ENCODE measurements at regions not wholly inside any gene's neighbourhood (a gene's known extent, or its start where the extent isn't known, plus 50 kb on each side); places are given as distances from the start of the nearest gene placed in this dataset.

GRCh38 chr20:52915564-52915963 lies 56.6 kb upstream of the TSHZ2 start:
- Histone ChIP-seq H3K4me1 (ENCODE audit: control insufficient read depth, insufficient read depth, low read length) (no peaks in the 10 kb centered on the region), H3K9me3 (ENCODE audit: control insufficient read depth, insufficient read depth, low read depth, low read length) (no peaks in the 10 kb centered on the region), H3K27ac (ENCODE audit: low read length) (no peak overlapping the region), H3K27me3 (ENCODE audit: control insufficient read depth, insufficient read depth, low read length) (no peaks in the 10 kb centered on the region), H3K36me3 (ENCODE audit: control insufficient read depth, insufficient read depth, low read length) (no peaks in the 10 kb centered on the region), H3K4me3 (ENCODE audit: low read depth in 2 of 2, low read length in 2 of 2) (no peak overlapping the region)
- ChIA-PET POLR2A (no interaction called here), CTCF (no interaction called here)
- intact Hi-C loops (cut with micrococcal nuclease; ENCODE audit: unreplicated experiment) (no loop called here), in situ Hi-C loops (cut with HindIII; ENCODE audit: low pct_unique_long_range_greater_than_20kb, low sequenced_read_pairs) (no loop called here)
- ATAC-seq (no peak), DNase-seq (ENCODE audit: low read depth, low spot score) (no peak)
- BruUV-seq (replicated peaks), result no TSS peak
- no peak for TF ChIP-seq SIN3A (IDR thresholded peaks at IDR 0.05; ENCODE audit: borderline replicate concordance, insufficient read depth, low read depth, low read length)
- no peak for TF ChIP-seq CTCF (IDR thresholded peaks at IDR 0.05)
- no peak for TF ChIP-seq POLR2AphosphoS5 (IDR thresholded peaks at IDR 0.05; ENCODE audit: low read depth, low read length)
- TF ChIP-seq TCF7L2 (IDR thresholded peaks at IDR 0.05; ENCODE audit: low read depth, low read length), result no peak
- TF ChIP-seq REST (IDR thresholded peaks at IDR 0.05; ENCODE audit: insufficient read depth in 1 of 2, low read depth in 2 of 2, low read length in 1 of 2), result no peak

GRCh38 chr20:52914870-52915269 lies 57.3 kb upstream of the TSHZ2 start:
- no peak for ATAC-seq
- in situ Hi-C loops (cut with HindIII; ENCODE audit: low pct_unique_long_range_greater_than_20kb, low sequenced_read_pairs), result no loop called here
- no TSS peak for BruUV-seq (replicated peaks)
- CTCF ChIA-PET, result interaction anchor here (0.7 kb wide), 1 partner anchor 162 kb away, joined by 7 read pairs; no protein-coding TSS in a partner anchor
- Histone ChIP-seq H3K27ac (ENCODE audit: low read length) (no peak overlapping the region), H3K4me1 (ENCODE audit: control insufficient read depth, insufficient read depth, low read length) (no peaks in the 10 kb centered on the region), H3K36me3 (ENCODE audit: control insufficient read depth, insufficient read depth, low read length) (no peaks in the 10 kb centered on the region), H3K27me3 (ENCODE audit: control insufficient read depth, insufficient read depth, low read length) (no peaks in the 10 kb centered on the region), H3K9me3 (ENCODE audit: control insufficient read depth, insufficient read depth, low read depth, low read length) (no peaks in the 10 kb centered on the region), H3K4me3 (ENCODE audit: low read depth in 2 of 2, low read length in 2 of 2) (no peak overlapping the region)
- POLR2A ChIA-PET, result no interaction called here
- DNase-seq (ENCODE audit: low read depth, low spot score), result no peak
- intact Hi-C loops (cut with micrococcal nuclease; ENCODE audit: unreplicated experiment), result no loop called here
- TF ChIP-seq CTCF (IDR thresholded peaks at IDR 0.05), result no peak
- no peak for TF ChIP-seq REST (IDR thresholded peaks at IDR 0.05; ENCODE audit: insufficient read depth in 1 of 2, low read depth in 2 of 2, low read length in 1 of 2)
- no peak for TF ChIP-seq POLR2AphosphoS5 (IDR thresholded peaks at IDR 0.05; ENCODE audit: low read depth, low read length)
- no peak for TF ChIP-seq SIN3A (IDR thresholded peaks at IDR 0.05; ENCODE audit: borderline replicate concordance, insufficient read depth, low read depth, low read length)
- TF ChIP-seq TCF7L2 (IDR thresholded peaks at IDR 0.05; ENCODE audit: low read depth, low read length), result no peak
